Adrenal gland (tissue), 5 donors: ENCODE measurements at regions not wholly inside any gene's neighbourhood (a gene's known extent, or its start where the extent isn't known, plus 50 kb on each side); places are given as distances from the start of the nearest gene placed in this dataset.

Experiments
- POLR2A ChIP-seq, 2 donors: fragments of 450-650 bp; IDR thresholded peaks; one replicate each; pipeline ENCODE4 v1.6.1; 2017; ENCODE audit warnings: antibody characterized with exemption in 2 of 2, mild to moderate bottlenecking in 2 of 2, moderate library complexity in 1 of 2
- TF ChIP-seq, protein P1 (sequence below), 6 experiments: fragments of 450-650 bp in 4 of 6; fragments of 200-600 bp in 2 of 6; sonication (generic) in 1 of 6; IDR thresholded peaks; 1 replicate in 5 of 6; 2 replicates in 1 of 6; pipeline versions ENCODE4 v1.5.1 to v1.8.0; 2016 to 2021; ENCODE audit warnings: antibody characterized with exemption in 6 of 6, mild to moderate bottlenecking in 2 of 6, moderate library complexity in 1 of 6
- donor health status: DM: no; HTN: no; CAD: no.

DNA sequence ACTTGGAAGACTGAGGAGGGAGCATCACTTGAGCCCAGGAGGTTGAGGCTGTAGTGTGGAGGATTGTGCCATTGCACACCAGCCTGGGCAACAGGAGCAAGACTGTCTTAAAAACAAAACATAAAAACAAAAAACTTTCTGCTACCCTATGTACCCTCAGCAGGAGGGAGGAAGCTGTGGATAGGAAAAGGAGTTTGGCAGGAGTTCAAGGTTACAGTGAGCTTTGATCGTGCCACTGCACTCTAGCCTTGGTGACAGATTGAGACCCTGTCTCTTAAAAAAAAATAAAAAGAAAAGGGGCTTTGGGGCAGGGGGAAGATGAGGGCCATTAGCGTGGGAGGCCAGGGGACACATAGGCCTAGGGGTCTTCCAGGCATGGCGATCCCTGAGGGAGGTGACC lies 135.7 kb downstream of the DHX35 start:
- TF ChIP-seq, protein P1, sequence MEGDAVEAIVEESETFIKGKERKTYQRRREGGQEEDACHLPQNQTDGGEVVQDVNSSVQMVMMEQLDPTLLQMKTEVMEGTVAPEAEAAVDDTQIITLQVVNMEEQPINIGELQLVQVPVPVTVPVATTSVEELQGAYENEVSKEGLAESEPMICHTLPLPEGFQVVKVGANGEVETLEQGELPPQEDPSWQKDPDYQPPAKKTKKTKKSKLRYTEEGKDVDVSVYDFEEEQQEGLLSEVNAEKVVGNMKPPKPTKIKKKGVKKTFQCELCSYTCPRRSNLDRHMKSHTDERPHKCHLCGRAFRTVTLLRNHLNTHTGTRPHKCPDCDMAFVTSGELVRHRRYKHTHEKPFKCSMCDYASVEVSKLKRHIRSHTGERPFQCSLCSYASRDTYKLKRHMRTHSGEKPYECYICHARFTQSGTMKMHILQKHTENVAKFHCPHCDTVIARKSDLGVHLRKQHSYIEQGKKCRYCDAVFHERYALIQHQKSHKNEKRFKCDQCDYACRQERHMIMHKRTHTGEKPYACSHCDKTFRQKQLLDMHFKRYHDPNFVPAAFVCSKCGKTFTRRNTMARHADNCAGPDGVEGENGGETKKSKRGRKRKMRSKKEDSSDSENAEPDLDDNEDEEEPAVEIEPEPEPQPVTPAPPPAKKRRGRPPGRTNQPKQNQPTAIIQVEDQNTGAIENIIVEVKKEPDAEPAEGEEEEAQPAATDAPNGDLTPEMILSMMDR (IDR thresholded peaks at IDR 0.05) = no peak
- no peak for TF ChIP-seq POLR2A (IDR thresholded peaks at IDR 0.05)
